ENCODE measurements at regions not wholly inside any gene's neighbourhood (a gene's known extent, or its start where the extent isn't known, plus 50 kb on each side); places are given as distances from the start of the nearest gene placed in this dataset.

GRCh38 chr18:2337552-2338141, 233.7 kb downstream of the METTL4 start:
- no peaks in the 10 kb centered on the region for H3K27me3 ChIP-seq (ENCODE audit: control insufficient read depth in 2 of 2, insufficient read depth in 1 of 2, low read length in 1 of 2)
- no peak overlapping the region for H3K27ac ChIP-seq (ENCODE audit: low read depth in 1 of 2, low read length in 1 of 2)
- H3K4me3 ChIP-seq (ENCODE audit: low read length in 2 of 2), result no peak overlapping the region
- no peaks in the 10 kb centered on the region for H3K4me1 ChIP-seq (ENCODE audit: control insufficient read depth in 2 of 2, insufficient read depth in 2 of 2, low read length in 2 of 2)
- H3K36me3 ChIP-seq (ENCODE audit: control insufficient read depth in 2 of 2, insufficient read depth in 2 of 2, low read length in 1 of 2), result no peaks in the 10 kb centered on the region
- DNase-seq (ENCODE audit: low read depth in 6 of 9, low spot score in 9 of 9), result peak in 3 of 9 donors; percentile 17 to 25 (median 22)
- no peaks in the 10 kb centered on the region for H3K9me3 ChIP-seq (ENCODE audit: control insufficient read depth in 2 of 2, insufficient read depth in 1 of 2, low read length in 1 of 2)
- WGBS, result 69% methylated on average over 7 of the region's 7 CpGs

- Histone ChIP-seq H3K4me1 (ENCODE audit: control insufficient read depth in 2 of 2, insufficient read depth in 2 of 2, low read length in 2 of 2) (no peaks in the 10 kb centered on the region), H3K4me3 (ENCODE audit: low read length in 2 of 2) (no peak overlapping the region), H3K27me3 (ENCODE audit: control insufficient read depth in 2 of 2, insufficient read depth in 1 of 2, low read length in 1 of 2) (no peaks in the 10 kb centered on the region), H3K27ac (ENCODE audit: low read depth in 1 of 2, low read length in 1 of 2) (no peak overlapping the region), H3K9me3 (ENCODE audit: control insufficient read depth in 2 of 2, insufficient read depth in 1 of 2, low read length in 1 of 2) (no peaks in the 10 kb centered on the region), H3K36me3 (ENCODE audit: control insufficient read depth in 2 of 2, insufficient read depth in 2 of 2, low read length in 1 of 2) (no peaks in the 10 kb centered on the region)
- no peak for DNase-seq (ENCODE audit: low read depth in 6 of 9, low spot score in 9 of 9)
- 36% methylated on average over 3 of the region's 3 CpGs for WGBS
Measured at GRCh38 chr18:2338601-2339000, 232.7 kb downstream of the METTL4 start.

- WGBS, result 96% methylated on average over 4 of the region's 4 CpGs
- Histone ChIP-seq H3K27me3 (ENCODE audit: control insufficient read depth in 2 of 2, insufficient read depth in 1 of 2, low read length in 1 of 2) (no peaks in the 10 kb centered on the region), H3K4me1 (ENCODE audit: control insufficient read depth in 2 of 2, insufficient read depth in 2 of 2, low read length in 2 of 2) (no peaks in the 10 kb centered on the region), H3K9me3 (ENCODE audit: control insufficient read depth in 2 of 2, insufficient read depth in 1 of 2, low read length in 1 of 2) (no peaks in the 10 kb centered on the region), H3K36me3 (ENCODE audit: control insufficient read depth in 2 of 2, insufficient read depth in 2 of 2, low read length in 1 of 2) (no peaks in the 10 kb centered on the region), H3K27ac (ENCODE audit: low read depth in 1 of 2, low read length in 1 of 2) (no peak overlapping the region), H3K4me3 (ENCODE audit: low read length in 2 of 2) (no peak overlapping the region)
- DNase-seq (ENCODE audit: low read depth in 6 of 9, low spot score in 9 of 9), result no peak
Measured at GRCh38 chr18:2340335-2340734, 231.0 kb downstream of the METTL4 start.

GRCh38 chr18:2348003-2348402, 223.3 kb downstream of the METTL4 start:
- H3K9me3 ChIP-seq (ENCODE audit: control insufficient read depth in 2 of 2, insufficient read depth in 1 of 2, low read length in 1 of 2), result no peaks in the 10 kb centered on the region
- no peak overlapping the region for H3K27ac ChIP-seq (ENCODE audit: low read depth in 1 of 2, low read length in 1 of 2)
- DNase-seq (ENCODE audit: low read depth in 6 of 9, low spot score in 9 of 9), result no peak
- no peaks in the 10 kb centered on the region for H3K27me3 ChIP-seq (ENCODE audit: control insufficient read depth in 2 of 2, insufficient read depth in 1 of 2, low read length in 1 of 2)
- H3K36me3 ChIP-seq (ENCODE audit: control insufficient read depth in 2 of 2, insufficient read depth in 2 of 2, low read length in 1 of 2), result no peaks in the 10 kb centered on the region
- no peaks in the 10 kb centered on the region for H3K4me1 ChIP-seq (ENCODE audit: control insufficient read depth in 2 of 2, insufficient read depth in 2 of 2, low read length in 2 of 2)
- WGBS, result 83% methylated on average over 5 of the region's 5 CpGs
- no peak overlapping the region for H3K4me3 ChIP-seq (ENCODE audit: low read length in 2 of 2)

- H3K9me3 ChIP-seq (ENCODE audit: control insufficient read depth in 2 of 2, insufficient read depth in 1 of 2, low read length in 1 of 2), result no peaks in the 10 kb centered on the region
- no peaks in the 10 kb centered on the region for H3K27me3 ChIP-seq (ENCODE audit: control insufficient read depth in 2 of 2, insufficient read depth in 1 of 2, low read length in 1 of 2)
- no peak for DNase-seq (ENCODE audit: low read depth in 6 of 9, low spot score in 9 of 9)
- no peak overlapping the region for H3K27ac ChIP-seq (ENCODE audit: low read depth in 1 of 2, low read length in 1 of 2)
- WGBS, result 93% methylated on average over 31 of the region's 31 CpGs
- H3K4me1 ChIP-seq (ENCODE audit: control insufficient read depth in 2 of 2, insufficient read depth in 2 of 2, low read length in 2 of 2), result no peaks in the 10 kb centered on the region
- no peaks in the 10 kb centered on the region for H3K36me3 ChIP-seq (ENCODE audit: control insufficient read depth in 2 of 2, insufficient read depth in 2 of 2, low read length in 1 of 2)
- no peak overlapping the region for H3K4me3 ChIP-seq (ENCODE audit: low read length in 2 of 2)
Measured at GRCh38 chr18:2351126-2351850, 220.0 kb downstream of the METTL4 start.

GRCh38 chr18:2354292-2354691, 217.0 kb downstream of the METTL4 start:
- Histone ChIP-seq H3K4me1 (ENCODE audit: control insufficient read depth in 2 of 2, insufficient read depth in 2 of 2, low read length in 2 of 2) (no peaks in the 10 kb centered on the region), H3K9me3 (ENCODE audit: control insufficient read depth in 2 of 2, insufficient read depth in 1 of 2, low read length in 1 of 2) (no peaks in the 10 kb centered on the region), H3K36me3 (ENCODE audit: control insufficient read depth in 2 of 2, insufficient read depth in 2 of 2, low read length in 1 of 2) (no peaks in the 10 kb centered on the region), H3K27me3 (ENCODE audit: control insufficient read depth in 2 of 2, insufficient read depth in 1 of 2, low read length in 1 of 2) (no peaks in the 10 kb centered on the region), H3K4me3 (ENCODE audit: low read length in 2 of 2) (no peak overlapping the region), H3K27ac (ENCODE audit: low read depth in 1 of 2, low read length in 1 of 2) (no peak overlapping the region)
- DNase-seq (ENCODE audit: low read depth in 6 of 9, low spot score in 9 of 9), result no peak
- 97% methylated on average over 5 of the region's 5 CpGs for WGBS

- no peaks in the 10 kb centered on the region for H3K4me1 ChIP-seq (ENCODE audit: control insufficient read depth in 2 of 2, insufficient read depth in 2 of 2, low read length in 2 of 2)
- no peak overlapping the region for H3K27ac ChIP-seq (ENCODE audit: low read depth in 1 of 2, low read length in 1 of 2)
- no peaks in the 10 kb centered on the region for H3K9me3 ChIP-seq (ENCODE audit: control insufficient read depth in 2 of 2, insufficient read depth in 1 of 2, low read length in 1 of 2)
- no peaks in the 10 kb centered on the region for H3K27me3 ChIP-seq (ENCODE audit: control insufficient read depth in 2 of 2, insufficient read depth in 1 of 2, low read length in 1 of 2)
- 96% methylated on average over 5 of the region's 5 CpGs for WGBS
- no peak overlapping the region for H3K4me3 ChIP-seq (ENCODE audit: low read length in 2 of 2)
- DNase-seq (ENCODE audit: low read depth in 6 of 9, low spot score in 9 of 9), result no peak
- no peaks in the 10 kb centered on the region for H3K36me3 ChIP-seq (ENCODE audit: control insufficient read depth in 2 of 2, insufficient read depth in 2 of 2, low read length in 1 of 2)
Measured at GRCh38 chr18:2356906-2357305, 214.4 kb downstream of the METTL4 start.

GRCh38 chr18:2360861-2361260, 210.4 kb downstream of the METTL4 start:
- no peak for DNase-seq (ENCODE audit: low read depth in 6 of 9, low spot score in 9 of 9)
- H3K4me1 ChIP-seq (ENCODE audit: control insufficient read depth in 2 of 2, insufficient read depth in 2 of 2, low read length in 2 of 2), result no peaks in the 10 kb centered on the region
- H3K9me3 ChIP-seq (ENCODE audit: control insufficient read depth in 2 of 2, insufficient read depth in 1 of 2, low read length in 1 of 2), result no peaks in the 10 kb centered on the region
- H3K36me3 ChIP-seq (ENCODE audit: control insufficient read depth in 2 of 2, insufficient read depth in 2 of 2, low read length in 1 of 2), result no peaks in the 10 kb centered on the region
- 88% methylated on average over 1 of the region's 1 CpG for WGBS
- H3K4me3 ChIP-seq (ENCODE audit: low read length in 2 of 2), result no peak overlapping the region
- no peak overlapping the region for H3K27ac ChIP-seq (ENCODE audit: low read depth in 1 of 2, low read length in 1 of 2)
- no peaks in the 10 kb centered on the region for H3K27me3 ChIP-seq (ENCODE audit: control insufficient read depth in 2 of 2, insufficient read depth in 1 of 2, low read length in 1 of 2)

- H3K4me1 ChIP-seq (ENCODE audit: control insufficient read depth in 2 of 2, insufficient read depth in 2 of 2, low read length in 2 of 2), result no peaks in the 10 kb centered on the region
- 90% methylated on average over 3 of the region's 3 CpGs for WGBS
Measured at GRCh38 chr18:2368102-2368501, 203.2 kb downstream of the METTL4 start.

More at GRCh38 chr18:2368102-2368501, 203.2 kb downstream of the METTL4 start:
- H3K27me3 ChIP-seq (ENCODE audit: control insufficient read depth in 2 of 2, insufficient read depth in 1 of 2, low read length in 1 of 2), result no peaks in the 10 kb centered on the region
- H3K36me3 ChIP-seq (ENCODE audit: control insufficient read depth in 2 of 2, insufficient read depth in 2 of 2, low read length in 1 of 2), result no peaks in the 10 kb centered on the region
- H3K9me3 ChIP-seq (ENCODE audit: control insufficient read depth in 2 of 2, insufficient read depth in 1 of 2, low read length in 1 of 2), result no peaks in the 10 kb centered on the region
- H3K27ac ChIP-seq (ENCODE audit: low read depth in 1 of 2, low read length in 1 of 2), result no peak overlapping the region
- DNase-seq (ENCODE audit: low read depth in 6 of 9, low spot score in 9 of 9), result no peak
- H3K4me3 ChIP-seq (ENCODE audit: low read length in 2 of 2), result no peak overlapping the region
